Endometrium (tissue), 2 donors: ENCODE measurements at regions not wholly inside any gene's neighbourhood (a gene's known extent, or its start where the extent isn't known, plus 50 kb on each side); places are given as distances from the start of the nearest gene placed in this dataset.
"Not testable (repeated sequence)": the region's sequence is repeated elsewhere in the genome, so short reads cannot be mapped to it uniquely, and the experiment has no call there.

Experiments used
- FAIRE-seq: peaks from 2 replicates; lab custom pipeline; 2012; peaks lifted over from hg19 to GRCh38; lab: Jason Lieb, UNC
- donor health status: control.
- donor health status: control.

DNA sequence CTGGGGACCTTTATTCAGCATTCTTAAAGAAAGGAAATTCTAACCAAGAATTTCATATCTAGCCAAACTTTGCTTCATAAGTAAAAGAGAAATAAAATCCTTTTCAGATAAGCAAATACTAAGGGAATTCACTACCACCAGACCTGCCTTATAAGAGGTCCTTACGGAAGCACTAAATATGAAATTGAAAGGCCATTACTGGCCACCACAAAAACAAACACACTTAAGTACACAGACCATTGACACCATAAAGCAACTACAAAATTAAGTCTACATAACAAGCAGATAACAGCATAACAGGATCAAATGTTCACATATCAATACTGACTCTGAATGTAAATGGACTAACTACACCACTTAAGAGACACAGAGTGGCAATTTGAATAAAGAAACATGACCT lies 361.4 kb upstream of the POU5F2 start:
- FAIRE-seq: no peak

DNA sequence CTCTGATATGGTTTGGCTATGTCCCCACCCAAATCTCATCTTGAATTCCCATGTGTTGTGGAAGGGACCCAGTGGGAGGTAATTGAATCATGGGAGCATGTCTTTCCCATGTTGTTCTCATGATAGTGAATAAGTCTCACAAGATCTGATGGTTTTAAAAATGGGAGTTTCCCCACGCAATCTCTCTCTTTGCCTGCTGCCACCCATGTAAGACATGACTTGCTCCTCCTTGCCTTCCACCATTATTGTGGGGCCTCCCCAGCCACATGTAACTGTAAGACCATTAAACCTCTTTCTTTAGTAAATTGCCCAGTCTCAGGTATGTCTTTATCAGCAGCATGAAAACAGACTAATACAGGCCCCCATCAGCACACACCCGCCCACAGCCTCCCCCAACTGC lies 356.0 kb upstream of the POU5F2 start:
- not testable (repeated sequence) for FAIRE-seq

DNA sequence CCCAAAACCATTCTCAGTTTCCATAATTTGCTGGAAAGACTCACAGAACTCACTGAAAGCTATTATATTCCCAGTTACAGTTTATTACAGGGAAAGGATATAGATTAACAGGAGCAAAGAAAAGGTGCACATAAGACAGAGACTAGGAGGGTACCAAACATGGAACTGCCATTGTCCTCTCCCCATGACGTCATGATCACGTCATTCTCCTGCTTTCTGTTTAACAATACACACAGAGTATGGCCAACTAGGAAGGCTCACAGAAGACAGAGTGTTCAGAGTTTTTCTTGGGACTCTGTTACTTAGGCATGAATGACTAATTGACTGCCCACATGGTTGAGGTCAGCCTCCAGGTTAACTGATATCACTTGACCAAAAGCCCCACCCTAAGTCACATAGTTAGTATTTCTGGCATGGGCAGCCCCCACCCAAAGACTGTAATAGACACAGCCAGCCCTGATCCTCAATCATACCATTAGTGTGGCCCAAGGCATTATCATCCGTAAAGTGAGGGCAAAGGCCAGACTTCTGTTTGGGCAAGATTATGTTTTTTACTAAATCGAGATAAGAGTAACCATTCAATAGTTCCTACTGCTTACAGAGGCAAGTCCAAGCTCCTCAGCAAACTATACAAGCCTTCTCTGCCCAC lies 353.5 kb upstream of the POU5F2 start:
- FAIRE-seq: no peak

DNA sequence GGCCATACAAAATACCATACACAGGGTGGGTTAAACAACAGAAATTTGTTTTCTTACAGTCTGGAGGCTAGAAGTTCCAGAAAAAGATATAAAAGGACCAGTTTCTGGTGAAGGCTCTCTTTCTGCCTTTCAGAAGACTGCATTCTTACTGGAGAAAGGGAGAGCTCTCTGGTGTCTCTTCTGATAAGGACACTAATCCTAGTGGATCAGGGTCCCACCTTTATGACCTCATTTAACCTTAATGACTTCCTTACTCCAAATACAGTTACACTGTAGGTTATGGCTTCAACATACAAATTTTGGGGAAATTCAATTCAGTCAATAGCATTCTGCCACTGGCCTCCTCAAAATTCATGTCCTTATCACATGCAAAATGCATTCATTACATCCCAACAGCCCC lies 351.9 kb upstream of the POU5F2 start:
- no peak for FAIRE-seq

DNA sequence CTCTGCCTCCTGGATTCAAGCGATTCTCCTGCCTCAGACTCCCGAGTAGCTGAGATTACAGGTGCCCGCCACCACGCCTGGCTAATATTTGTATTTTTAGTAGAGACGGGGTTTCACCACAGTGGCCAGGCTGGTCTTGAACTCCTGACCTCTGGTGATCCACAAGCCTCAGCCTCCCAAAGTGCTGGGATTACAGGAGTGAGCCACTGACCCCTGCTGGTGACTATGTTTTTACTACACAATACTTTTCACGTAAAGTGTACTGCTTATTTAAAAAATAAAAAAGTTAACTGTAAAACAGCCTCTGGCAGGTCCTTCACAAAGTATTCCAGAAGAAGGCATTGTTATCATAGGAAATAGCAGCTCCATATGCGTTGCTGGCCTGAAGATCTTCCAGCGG lies 345.2 kb upstream of the POU5F2 start:
- not testable (repeated sequence) for FAIRE-seq

DNA sequence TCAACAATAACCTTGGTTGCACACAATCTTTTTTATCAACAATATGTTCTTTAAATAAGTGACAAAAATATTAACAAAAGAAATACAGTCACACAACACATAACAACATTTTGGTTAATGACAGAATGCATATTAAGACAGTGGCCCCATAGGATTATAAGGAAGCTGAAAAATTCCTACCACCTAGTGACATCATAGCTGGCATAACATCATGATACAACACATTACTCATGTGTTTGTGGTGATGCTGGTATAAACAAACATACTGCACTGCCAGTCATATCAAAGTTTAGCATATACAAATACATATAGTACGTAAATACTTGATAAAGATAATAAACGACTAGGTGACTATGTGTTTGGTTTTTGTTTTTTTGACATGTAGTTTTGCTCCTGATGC lies 344.8 kb upstream of the POU5F2 start:
- no peak for FAIRE-seq

DNA sequence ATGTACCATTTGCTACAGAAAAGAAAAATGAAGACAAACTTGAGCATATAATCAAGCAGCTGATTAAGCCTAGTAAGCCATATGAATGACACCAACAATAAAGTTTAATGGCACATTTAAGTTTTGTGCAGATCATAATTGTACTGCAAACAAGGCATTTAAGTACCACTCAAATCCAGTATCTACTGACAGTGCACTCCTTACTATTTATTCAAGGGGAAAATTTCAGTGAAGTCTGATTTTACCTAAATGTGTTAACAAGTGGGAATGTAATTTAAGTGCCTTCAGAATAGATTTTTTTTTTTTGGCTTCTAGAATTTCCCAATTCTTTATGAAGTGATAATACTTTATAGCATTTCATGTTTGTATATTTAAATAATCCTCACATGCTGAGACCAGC lies 341.0 kb upstream of the POU5F2 start:
- no peak for FAIRE-seq

DNA sequence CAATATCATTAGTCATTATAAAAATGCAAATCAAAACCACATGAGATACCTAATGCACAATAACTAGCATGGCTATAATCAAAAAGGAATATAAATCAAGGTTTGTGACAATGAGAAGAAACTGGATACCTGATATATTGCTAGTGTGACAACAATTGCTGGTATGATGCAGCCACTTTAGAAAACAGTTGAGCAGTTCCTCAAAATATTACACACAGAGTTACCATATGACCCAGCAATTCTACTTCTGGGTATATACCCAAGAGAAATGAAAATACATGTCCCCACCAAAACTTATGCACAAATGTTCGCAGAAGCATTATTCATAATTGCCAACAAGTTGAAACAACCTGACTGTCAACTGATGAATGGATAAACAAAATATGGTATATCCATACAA lies 339.7 kb upstream of the POU5F2 start:
- FAIRE-seq: no peak

DNA sequence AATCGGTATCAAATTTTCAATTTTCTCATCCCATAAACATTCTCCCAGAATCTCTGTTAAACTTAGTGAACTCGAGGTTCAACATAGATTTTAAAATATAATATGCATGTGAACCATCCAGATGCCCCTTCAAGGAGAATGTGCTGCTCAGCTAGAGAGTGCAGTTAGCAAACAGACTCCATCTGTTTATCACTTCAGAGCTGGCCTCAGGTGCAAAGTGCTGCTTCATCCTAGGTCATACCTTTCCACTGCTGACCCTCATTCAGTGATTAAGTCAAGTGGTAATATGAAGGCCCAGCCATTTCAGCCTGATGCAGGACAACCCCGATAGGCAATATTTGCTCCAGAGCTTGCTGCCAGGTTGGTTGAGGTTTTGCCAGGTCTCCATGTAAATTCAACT lies 339.0 kb upstream of the POU5F2 start:
- no peak for FAIRE-seq

DNA sequence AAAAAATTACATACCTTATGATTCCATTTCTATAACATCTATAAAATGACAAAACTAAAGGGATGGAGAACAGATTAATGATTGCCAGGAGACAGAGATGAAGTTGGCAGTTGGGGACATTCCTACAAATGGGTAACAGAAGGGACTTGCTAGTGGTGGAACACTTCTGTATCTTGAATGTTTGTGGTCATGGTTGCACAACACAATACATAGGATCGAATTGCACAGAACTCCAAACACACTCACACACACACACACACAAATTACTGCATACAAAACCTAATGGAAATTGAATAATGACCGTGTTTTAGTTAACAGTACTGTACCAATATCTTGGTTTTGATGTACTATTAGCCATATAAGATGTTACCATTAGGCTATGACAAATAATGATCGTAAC lies 330.7 kb upstream of the POU5F2 start:
- FAIRE-seq: no peak

DNA sequence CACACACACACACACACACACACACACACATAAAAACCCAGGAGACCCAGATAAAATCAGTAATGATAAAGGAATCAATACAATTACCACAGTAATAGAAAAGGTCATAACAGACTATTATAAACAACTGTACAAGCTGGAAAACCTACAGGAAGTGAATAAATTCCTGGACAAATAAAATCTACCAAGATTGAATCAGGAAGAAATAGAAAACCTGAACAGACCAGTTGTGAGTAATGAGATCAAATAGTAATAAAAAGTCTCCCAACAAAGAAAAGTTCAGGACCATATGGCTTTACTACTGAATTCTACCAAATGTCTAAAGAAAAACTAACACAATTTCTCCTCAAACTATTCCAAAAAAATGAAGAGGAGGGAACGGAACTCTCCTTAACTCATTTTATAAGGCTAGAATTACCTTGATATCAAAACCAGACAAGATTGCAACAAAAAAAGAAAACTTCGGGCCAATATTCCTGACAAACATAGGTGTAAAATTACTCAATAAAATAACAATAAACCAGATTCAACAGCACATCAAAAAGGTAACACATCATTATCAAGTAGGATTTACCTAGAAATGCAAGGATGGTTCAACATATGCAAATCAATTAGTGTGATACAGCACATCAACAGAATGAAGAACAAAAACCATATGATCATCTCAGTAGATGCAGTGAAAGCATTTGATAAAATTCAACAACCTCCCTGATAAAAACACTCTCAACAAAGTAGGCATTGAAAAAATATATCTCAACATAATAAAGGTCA lies 325.2 kb upstream of the POU5F2 start:
- no peak for FAIRE-seq

DNA sequence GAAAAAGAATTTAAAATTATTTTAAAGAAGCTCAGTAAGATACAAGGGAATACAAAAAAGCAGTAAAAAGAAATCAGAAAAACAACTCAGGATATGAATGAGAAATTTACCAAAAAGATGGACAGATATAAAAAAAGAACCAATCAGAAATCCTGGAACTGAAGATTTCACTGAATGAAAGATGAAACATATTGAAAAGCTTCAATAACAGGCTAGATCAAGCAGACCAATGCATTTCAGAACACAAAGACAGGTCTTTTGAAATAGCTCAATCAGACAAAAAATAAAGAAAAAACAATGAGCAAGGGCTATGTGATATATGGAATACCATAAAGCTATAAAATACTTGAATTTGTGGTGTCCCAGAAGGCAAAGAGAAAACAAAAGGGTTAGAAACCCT lies 322.6 kb upstream of the POU5F2 start:
- FAIRE-seq: no peak

DNA sequence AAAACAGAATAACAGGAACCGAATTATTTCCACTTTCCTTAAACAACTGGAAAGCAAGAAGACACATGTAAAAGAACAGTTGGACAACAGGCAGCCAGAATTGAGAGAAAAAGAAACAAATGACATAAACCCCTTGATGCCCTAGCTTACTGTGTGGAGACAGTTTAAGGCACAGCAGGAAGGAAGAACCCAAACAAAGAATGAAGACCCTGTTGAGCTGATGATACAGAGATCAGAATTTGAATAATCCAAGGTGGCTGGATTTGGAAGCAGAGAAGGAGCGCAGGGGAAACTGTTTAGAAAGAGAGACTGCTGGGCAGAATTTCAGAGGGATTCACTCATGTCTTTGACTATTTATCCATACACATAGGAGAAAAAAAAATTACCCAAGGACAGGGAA lies 316.3 kb upstream of the POU5F2 start:
- no peak for FAIRE-seq

DNA sequence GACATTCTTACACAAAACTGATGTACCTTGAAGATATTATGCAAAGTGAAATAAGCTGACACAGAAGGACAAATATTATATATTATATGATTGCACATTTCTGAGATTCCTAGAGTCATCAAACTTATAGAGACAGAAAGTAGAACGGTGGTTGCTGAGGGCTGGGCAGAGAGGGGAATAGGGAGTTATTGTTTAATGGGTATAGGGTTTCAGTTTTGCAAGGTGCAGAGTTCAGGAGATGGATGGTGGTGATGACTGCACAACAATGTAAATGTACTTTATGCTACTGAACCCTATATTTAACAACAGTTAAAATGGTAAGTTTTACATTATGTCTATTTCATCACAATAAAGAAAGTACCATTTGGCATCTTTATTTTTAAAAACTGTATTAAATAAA lies 315.8 kb upstream of the POU5F2 start:
- no peak for FAIRE-seq

DNA sequence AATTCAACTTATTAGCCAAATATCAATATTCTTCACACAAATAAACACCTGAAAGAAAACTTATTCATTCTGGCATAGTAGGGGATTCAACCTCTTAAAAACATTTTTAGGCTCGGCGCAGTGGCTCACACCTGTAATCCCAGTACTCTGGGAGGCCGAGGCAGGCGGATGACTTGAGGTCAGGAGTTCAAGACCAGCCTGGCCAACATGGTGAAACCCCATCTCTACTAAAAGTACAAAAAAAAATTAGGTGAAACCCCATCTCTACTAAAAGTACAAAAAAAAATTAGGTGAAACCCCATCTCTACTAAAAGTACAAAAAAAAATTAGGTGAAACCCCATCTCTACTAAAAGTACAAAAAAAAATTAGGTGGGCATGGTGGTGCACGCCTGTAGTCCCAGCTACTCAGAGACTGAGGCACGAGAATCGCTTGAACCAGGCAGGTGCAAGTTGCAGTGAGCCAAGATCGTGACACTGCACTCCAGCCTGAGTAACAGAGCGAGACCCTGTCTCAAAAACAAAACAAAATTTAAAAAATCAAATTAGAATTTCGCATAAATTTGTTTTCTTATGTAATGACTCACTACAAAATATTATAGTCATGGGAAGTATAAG lies 308.0 kb upstream of the POU5F2 start:
- not testable (repeated sequence) for FAIRE-seq

DNA sequence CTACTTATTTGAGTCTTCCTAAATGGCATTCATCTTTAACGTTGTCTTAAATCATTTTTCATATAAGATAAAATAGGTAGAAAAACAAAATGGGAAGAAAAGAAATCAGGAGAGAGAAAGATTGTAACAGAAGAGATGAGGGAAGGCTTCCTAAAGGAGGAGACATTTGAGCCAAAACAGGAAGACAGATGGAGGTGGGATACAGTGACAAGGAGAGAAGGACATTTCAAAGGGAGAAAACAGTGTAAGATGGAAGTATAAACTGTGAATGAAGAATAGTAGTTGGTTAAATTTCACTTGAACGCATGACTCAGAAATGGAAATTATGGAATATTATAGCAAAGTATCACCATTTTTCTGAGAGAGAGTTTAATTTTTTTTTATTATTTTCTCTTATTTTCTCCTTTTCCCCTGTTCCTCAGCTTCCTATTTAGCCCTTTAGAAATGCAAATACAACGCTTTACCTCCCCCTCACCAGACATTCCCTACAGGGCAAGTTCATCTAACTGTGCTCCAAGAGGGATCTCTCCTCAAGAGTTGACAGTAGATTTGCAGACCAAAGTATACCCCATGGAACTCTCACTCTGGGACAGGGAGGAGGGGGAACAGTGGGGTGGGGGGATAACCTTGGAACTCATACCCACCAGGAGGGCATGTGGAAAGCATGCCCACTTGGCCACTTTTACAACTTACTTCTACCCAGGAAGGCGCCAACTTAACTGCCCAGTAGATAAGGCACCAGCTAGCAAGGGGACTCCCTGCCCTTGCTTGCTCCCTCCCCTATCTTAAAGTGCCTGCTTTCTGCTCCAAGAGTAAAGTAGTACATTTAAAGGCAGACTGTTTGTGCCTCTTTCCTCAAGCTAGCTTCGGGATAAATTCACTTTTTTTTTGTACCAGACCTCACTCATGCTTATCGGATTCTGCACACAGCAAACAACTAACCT lies 304.7 kb upstream of the POU5F2 start:
- no peak for FAIRE-seq

DNA sequence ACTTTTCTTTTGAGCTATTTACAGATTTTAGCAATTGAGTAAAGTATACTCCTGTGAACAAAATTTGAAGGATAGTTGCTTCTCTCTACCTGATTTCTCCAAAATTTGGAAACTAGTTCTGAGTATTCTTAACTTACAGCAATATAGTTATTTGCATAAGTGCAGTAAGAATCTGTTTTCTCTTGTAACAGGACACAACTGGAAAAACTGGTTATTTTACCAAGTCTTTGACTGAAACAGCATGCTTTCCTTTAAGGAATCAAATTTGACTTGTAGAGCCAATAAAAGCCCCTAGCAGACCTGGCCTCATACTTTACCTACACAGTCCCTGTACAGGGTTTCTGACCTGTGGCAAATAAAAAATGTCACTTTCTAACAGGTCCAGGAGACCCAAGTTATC lies 301.9 kb upstream of the POU5F2 start:
- no peak for FAIRE-seq

DNA sequence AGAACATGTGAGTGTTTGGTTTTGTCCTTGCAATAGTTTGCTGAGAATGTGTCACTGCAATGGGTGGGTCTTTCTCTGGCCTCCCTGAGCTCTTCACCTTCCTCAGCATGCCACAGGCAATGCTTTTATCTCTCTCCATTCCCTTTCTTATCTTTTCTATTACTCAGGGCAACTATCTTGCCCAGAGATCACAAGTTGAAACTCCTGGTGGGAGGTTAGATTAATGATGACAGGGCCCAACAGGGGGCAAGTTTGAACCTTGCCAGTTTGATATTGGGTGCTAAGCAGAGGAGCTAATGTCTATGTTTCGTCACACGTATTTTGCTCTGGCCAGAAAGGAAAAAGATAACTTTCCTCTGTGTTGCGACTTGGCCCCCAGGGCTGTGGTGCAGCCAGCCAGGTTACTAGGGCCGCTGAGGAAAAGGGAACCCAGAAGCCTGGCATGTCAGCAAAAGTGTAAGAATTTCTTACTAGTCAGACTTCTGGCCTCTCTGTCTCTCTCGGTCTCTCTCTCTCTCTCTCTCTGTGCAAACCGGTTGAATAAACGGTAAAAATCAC lies 299.3 kb upstream of the POU5F2 start:
- no peak for FAIRE-seq

DNA sequence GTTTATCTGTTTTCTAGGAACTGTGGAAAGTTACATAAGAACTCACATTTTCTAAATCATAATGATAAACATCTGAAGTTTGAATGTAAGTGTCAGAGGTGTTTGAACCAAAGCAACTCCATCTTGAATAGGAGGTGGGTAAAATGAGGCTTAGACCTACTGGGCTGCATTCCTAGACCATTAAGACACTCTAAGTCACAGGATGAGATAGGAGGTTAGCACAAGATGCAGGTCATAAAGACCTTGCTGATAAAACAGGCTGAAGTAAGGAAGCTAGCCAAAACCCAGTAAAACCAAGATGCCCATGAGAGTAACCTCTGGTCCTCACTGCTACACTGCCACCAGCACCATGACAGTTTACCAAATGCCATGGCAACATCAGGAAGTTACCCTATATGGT lies 297.7 kb upstream of the POU5F2 start:
- no peak for FAIRE-seq

DNA sequence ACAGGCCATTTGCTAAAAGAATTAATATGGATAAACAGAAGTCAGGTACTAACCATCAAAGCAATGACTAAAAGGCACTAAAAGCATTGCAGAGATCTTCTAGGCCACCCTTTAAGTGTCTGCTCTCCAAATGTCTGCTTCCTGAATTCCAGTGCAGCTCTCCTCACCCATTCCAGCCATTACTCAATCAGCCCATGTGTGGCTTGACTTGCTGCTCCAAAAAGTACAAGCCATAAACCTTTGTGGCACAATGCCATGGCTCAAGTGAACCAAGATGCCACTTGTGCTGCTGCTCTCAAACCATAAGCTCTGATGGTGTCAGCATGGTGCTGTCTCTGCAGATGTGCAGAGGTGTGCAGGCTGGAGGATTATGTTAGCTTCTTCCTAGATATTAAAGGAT lies 290.2 kb upstream of the POU5F2 start:
- no peak for FAIRE-seq

DNA sequence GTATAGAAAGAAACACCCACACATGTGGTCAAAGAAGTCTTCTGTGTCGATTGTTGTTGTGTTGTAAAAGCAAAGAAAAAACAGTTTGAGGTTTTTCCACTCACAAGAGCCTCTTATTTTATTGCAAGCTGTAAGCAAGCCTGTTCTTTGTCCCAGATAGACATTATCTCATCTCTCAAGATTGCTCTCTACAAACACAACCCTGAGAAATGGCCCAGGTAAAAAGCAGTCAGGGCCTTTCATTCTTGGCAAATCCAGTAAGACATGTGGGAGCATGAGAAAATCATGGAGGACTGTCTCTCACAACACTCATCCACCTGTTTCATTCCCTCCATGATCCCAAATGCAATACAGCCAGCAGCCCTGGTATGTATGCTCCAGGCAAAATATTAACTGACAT lies 286.6 kb upstream of the POU5F2 start:
- no peak for FAIRE-seq

DNA sequence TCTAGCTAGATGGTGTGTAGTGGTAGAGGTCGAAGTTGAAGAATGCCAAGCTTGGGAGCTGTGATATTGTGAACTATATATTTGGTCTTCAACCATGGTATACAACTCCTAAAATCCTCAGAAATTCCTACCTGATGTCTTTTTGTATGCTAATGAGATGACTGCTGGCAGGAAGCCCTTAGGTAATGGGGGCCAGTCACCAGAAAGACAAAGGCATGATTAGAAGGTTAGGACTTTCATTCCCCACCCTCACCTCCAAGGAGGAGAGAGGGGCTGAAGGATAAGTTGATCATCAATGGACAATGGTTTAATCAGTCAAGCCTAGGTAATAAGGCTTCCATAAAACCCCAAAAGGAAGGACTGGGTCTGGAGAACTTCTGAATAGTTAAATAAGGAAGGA lies 285.7 kb upstream of the POU5F2 start:
- FAIRE-seq: no peak
